Breast epithelium (tissue), 3 donors: ENCODE measurements at regions not wholly inside any gene's neighbourhood (a gene's known extent, or its start where the extent isn't known, plus 50 kb on each side); places are given as distances from the start of the nearest gene placed in this dataset.

Experiments used
- CTCF ChIP-seq, 3 donors: fragments of 450-650 bp; IDR thresholded peaks; one replicate each; pipeline ENCODE4 v1.5.1; 2016 to 2017; ENCODE audit warnings: antibody characterized with exemption in 3 of 3, mild to moderate bottlenecking in 3 of 3, moderate library complexity in 3 of 3
- POLR2A ChIP-seq: fragments of 450-650 bp; IDR thresholded peaks from one replicate; pipeline ENCODE4 v1.6.1; 2016; ENCODE audit warnings: antibody characterized with exemption, mild to moderate bottlenecking, moderate library complexity

DNA sequence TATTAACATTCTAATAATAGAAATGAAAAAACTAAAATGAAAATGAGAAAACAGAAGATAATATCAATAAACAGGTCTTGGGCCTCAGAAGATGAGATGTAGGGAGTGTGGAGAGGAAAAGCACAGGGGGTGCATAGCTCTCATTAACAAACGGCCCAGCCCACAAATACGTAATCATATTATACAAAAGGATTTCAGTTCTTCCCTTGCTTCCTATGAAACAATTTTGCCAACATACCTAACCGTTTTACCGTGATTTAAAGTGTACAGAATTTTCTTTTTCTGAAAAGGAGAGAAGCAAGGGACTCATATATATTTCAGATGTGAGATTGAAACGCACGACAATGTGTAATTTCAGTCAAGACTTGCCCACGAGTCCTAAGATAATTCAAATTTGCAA is 136.0 kb downstream of the HFE start:
- TF ChIP-seq CTCF (IDR thresholded peaks at IDR 0.05): no peak
- TF ChIP-seq POLR2A: no peak
